ENCODE measurements at regions not wholly inside any gene's neighbourhood (a gene's known extent, or its start where the extent isn't known, plus 50 kb on each side); places are given as distances from the start of the nearest gene placed in this dataset.

- Histone ChIP-seq H3K4me1 (ENCODE audit: insufficient read depth, low read length) (no peaks in the 10 kb centered on the region), H3K36me3 (ENCODE audit: insufficient read depth, low read length) (no peaks in the 10 kb centered on the region), H3K79me2 (ENCODE audit: insufficient read depth, low read length) (no peaks in the 10 kb centered on the region), H3K4me3 (ENCODE audit: insufficient read depth, low read length) (no peak overlapping the region), H3K27me3 (ENCODE audit: insufficient read depth, low read length) (no peaks in the 10 kb centered on the region), H4K20me1 (ENCODE audit: insufficient read depth, low read length) (no peaks in the 10 kb centered on the region), H2AFZ (ENCODE audit: low read length) (no peak overlapping the region), H3K4me2 (ENCODE audit: insufficient read depth, low read length) (no peak overlapping the region), H3K27ac (ENCODE audit: low read depth, low read length) (no peak overlapping the region), H3K9me3 (ENCODE audit: low read depth, low read length) (no peaks in the 10 kb centered on the region)
- no peak for DNase-seq (ENCODE audit: insufficient read length, low spot score, missing footprints)
- no peak for TF ChIP-seq CTCF (IDR thresholded peaks at IDR 0.05; ENCODE audit: extremely low read depth, low read depth, low read length)
Observed at GRCh38 chr18:50451100-50451842, 76.4 kb downstream of the SKA1 start.

GRCh38 chr18:50453014-50453680 lies 78.3 kb downstream of the SKA1 start:
- no peak for DNase-seq (ENCODE audit: insufficient read length, low spot score, missing footprints)
- Histone ChIP-seq H3K4me3 (ENCODE audit: insufficient read depth, low read length) (no peak overlapping the region), H3K27me3 (ENCODE audit: insufficient read depth, low read length) (no peaks in the 10 kb centered on the region), H3K4me2 (ENCODE audit: insufficient read depth, low read length) (no peak overlapping the region), H2AFZ (ENCODE audit: low read length) (no peak overlapping the region), H3K79me2 (ENCODE audit: insufficient read depth, low read length) (no peaks in the 10 kb centered on the region), H3K4me1 (ENCODE audit: insufficient read depth, low read length) (no peaks in the 10 kb centered on the region), H4K20me1 (ENCODE audit: insufficient read depth, low read length) (no peaks in the 10 kb centered on the region), H3K9me3 (ENCODE audit: low read depth, low read length) (no peaks in the 10 kb centered on the region), H3K27ac (ENCODE audit: low read depth, low read length) (no peak overlapping the region), H3K36me3 (ENCODE audit: insufficient read depth, low read length) (no peaks in the 10 kb centered on the region)
- no peak for TF ChIP-seq CTCF (IDR thresholded peaks at IDR 0.05; ENCODE audit: extremely low read depth, low read depth, low read length)

GRCh38 chr18:50453732-50454131 lies 78.9 kb downstream of the SKA1 start:
- Histone ChIP-seq H3K27me3 (ENCODE audit: insufficient read depth, low read length) (no peaks in the 10 kb centered on the region), H3K9me3 (ENCODE audit: low read depth, low read length) (no peaks in the 10 kb centered on the region), H3K79me2 (ENCODE audit: insufficient read depth, low read length) (no peaks in the 10 kb centered on the region), H3K4me1 (ENCODE audit: insufficient read depth, low read length) (no peaks in the 10 kb centered on the region), H3K27ac (ENCODE audit: low read depth, low read length) (no peak overlapping the region), H3K36me3 (ENCODE audit: insufficient read depth, low read length) (no peaks in the 10 kb centered on the region), H3K4me3 (ENCODE audit: insufficient read depth, low read length) (no peak overlapping the region), H2AFZ (ENCODE audit: low read length) (no peak overlapping the region), H4K20me1 (ENCODE audit: insufficient read depth, low read length) (no peaks in the 10 kb centered on the region), H3K4me2 (ENCODE audit: insufficient read depth, low read length) (no peak overlapping the region)
- TF ChIP-seq CTCF (IDR thresholded peaks at IDR 0.05; ENCODE audit: extremely low read depth, low read depth, low read length): no peak
- DNase-seq (ENCODE audit: insufficient read length, low spot score, missing footprints): no peak

GRCh38 chr18:50454387-50454988 lies 79.6 kb downstream of the SKA1 start:
- H3K36me3 ChIP-seq (ENCODE audit: insufficient read depth, low read length): no peaks in the 10 kb centered on the region
- no peak overlapping the region for H2AFZ ChIP-seq (ENCODE audit: low read length)
- no peaks in the 10 kb centered on the region for H3K4me1 ChIP-seq (ENCODE audit: insufficient read depth, low read length)
- no peak overlapping the region for H3K4me3 ChIP-seq (ENCODE audit: insufficient read depth, low read length)
- H4K20me1 ChIP-seq (ENCODE audit: insufficient read depth, low read length): no peaks in the 10 kb centered on the region
- no peaks in the 10 kb centered on the region for H3K79me2 ChIP-seq (ENCODE audit: insufficient read depth, low read length)
- H3K27ac ChIP-seq (ENCODE audit: low read depth, low read length): no peak overlapping the region
- H3K27me3 ChIP-seq (ENCODE audit: insufficient read depth, low read length): no peaks in the 10 kb centered on the region
- H3K4me2 ChIP-seq (ENCODE audit: insufficient read depth, low read length): no peak overlapping the region
- H3K9me3 ChIP-seq (ENCODE audit: low read depth, low read length): no peaks in the 10 kb centered on the region
- no peak for TF ChIP-seq CTCF (IDR thresholded peaks at IDR 0.05; ENCODE audit: extremely low read depth, low read depth, low read length)
- no peak for DNase-seq (ENCODE audit: insufficient read length, low spot score, missing footprints)

Data from osteoblast (primary cell).